Colon (tissue), 2 donors: ENCODE measurements at regions not wholly inside any gene's neighbourhood (a gene's known extent, or its start where the extent isn't known, plus 50 kb on each side); places are given as distances from the start of the nearest gene placed in this dataset.

Experiments used
- FAIRE-seq: peaks from 2 replicates; lab custom pipeline; 2012; peaks lifted over from hg19 to GRCh38; lab: Jason Lieb, UNC
- donor health status: control.
- donor health status: control.

DNA sequence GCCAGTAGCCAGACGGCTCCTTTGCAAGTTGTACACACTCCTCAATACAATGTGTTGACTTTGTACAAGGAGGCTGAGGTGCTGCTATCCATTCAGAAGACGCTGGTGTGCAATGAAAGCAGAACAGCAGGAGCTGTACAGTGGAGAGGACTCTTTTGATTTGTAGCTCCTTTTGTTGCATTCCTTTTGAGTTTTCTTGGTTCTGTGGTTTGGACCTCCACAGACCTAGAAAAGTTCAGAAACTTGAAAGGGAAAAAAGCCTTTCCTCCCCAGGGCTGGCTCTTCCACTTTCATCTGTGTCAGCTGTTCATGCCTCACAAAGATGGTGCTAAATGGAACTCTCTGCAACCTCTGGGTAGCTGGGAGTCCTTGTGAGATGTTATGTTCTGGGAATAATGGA, 117.4 kb downstream of the MAT2B start:
- FAIRE-seq, result no peak

DNA sequence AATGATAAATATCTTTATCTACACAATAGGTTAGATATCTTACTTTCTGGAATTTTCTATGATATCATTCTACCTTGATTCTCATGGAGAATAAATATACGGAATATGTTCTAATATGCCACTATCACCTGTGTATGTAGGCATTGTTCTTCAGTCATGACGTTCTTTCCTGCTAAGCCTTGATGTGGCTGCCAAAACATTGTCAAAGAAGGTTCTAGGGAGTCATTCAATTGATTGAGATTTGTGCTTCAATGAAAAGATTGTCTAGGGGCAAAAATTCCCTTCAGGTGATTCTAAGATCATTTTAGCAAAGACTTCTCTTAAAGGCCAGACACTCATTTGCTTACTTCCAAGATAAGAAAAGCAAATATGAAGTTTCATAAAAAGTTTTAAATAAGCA, 118.1 kb downstream of the MAT2B start:
- no peak for FAIRE-seq

- FAIRE-seq, result no peak
These were observed 118.6 kb downstream of the MAT2B start for GRCh38 chr5:163623986-163624385.

DNA sequence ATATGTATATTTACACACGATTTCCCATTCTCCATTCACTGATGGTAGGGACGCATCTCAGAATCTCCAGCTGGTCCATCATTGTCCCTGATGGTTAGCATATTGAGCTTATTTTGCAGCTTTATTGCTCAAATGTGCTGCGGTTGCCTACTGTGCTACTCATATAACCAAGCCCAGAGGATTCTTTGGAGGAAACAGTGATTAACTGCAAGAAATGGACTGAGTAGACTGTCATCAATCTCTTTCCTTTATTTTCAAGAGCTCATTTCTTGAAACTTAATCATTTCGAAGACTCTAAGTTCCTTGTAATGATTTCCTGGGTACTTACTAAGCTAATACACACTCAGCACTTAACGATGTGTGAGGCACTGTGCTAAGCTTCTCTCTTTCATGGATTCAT, 119.0 kb downstream of the MAT2B start:
- no peak for FAIRE-seq

DNA sequence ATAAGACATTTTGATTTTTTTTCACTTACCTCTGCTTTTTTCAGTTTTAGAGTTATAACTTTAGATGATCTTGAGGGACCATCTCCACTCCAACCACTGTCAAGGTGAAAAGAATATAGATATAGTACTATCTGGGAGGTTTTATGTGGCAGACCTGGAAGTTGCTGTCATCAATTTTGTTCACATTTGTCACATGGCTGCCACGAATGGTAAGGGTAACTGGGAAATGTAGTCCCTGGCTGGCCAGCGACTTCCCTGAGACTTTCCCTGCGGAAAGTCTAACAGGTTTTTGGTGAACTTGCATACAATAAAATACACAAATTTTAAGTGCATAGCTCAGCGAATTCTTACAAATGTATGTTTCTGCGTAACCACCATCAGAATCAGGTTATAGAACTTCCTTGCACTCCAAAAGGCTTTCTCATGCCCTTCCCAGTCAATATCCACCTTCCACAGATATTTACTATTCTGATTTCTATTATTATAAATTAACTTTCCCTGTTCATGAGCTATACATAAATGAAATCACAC, 121.5 kb downstream of the MAT2B start:
- FAIRE-seq, result no peak

DNA sequence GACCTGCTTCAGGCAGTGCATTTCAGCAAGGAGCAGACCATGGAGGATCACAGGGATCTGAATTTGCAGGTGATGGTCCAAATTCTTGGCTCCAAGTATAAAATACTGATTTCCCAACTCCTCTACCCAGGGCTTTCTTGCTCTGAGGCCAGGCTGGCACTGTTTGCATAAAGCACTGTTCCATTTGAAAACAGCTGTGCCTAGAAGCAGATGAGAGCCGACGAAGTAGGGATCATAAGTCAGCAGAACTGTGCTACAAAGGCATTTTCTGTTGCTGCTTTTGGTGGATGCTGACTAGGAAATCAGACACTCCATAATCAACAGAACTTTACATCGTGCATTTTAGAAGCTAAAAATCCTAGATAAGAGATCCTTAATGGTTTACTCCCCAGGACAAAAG, 126.4 kb downstream of the MAT2B start:
- FAIRE-seq, result no peak

DNA sequence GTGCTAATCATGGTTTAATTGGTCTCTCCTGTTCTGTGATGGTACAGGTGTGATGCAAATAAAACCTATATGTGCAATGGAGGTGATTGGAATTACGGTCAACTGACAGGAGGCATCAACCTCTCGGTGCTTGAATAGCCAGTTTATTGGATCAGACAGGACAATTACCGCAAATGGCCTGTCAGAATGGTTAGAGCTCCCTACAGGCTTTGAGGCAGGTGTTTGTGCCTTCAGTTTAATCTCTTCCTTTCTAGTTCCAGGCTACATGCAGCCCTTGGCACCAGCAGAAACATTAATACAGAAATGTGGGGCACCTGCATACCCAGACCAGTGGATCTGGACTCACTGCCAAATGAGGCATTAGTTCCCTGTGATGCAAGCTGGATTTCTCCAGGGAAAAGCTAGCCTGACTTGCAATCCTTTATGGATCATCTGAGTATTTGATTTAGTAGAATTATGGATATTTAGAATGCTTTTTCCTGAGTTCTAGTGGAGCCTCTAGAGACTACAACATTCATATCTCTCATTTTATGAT, 128.6 kb downstream of the MAT2B start:
- FAIRE-seq, result no peak

- no peak for FAIRE-seq
These were observed 130.2 kb downstream of the MAT2B start for GRCh38 chr5:163635631-163636030.

DNA sequence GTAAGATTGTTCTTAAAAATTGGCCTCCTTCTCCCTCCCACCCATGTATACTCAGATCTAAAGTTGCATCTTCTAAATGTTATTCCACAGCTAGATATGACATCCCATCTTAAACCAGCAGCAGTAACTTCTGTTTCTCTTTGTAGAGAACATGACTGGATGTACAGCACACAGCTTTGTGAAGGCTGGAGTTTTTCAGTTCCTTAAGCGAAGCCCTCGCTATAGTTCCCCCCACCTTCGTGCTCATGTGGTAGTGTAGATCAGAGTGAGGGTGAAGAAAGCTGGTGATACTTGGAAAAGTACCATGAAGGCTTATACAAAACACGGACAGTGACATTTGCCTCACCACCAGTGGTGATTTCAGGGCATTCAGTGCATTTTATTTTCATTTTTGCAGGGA, 137.5 kb downstream of the MAT2B start:
- no peak for FAIRE-seq

GRCh38 chr5:163645421-163646416, 140.3 kb downstream of the MAT2B start:
- no peak for FAIRE-seq

DNA sequence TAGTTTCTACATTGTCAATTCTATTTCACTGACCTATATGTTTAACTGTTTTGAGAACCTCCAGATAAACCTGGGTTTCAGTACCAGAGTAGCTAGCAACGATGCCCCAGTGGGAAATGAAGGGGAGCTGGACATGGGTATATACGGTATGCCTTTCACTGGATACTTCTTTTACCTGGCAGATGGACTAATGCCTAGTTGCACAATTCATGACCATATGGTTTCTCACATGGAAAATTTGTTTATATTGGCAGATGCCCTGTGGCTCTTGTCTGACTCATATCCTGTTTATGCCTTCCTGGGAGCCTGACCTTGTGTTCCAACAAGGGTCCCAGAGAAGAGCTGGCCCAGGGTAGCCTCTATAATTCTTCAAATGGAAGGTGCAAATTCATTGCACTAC, 144.1 kb downstream of the MAT2B start:
- no peak for FAIRE-seq

DNA sequence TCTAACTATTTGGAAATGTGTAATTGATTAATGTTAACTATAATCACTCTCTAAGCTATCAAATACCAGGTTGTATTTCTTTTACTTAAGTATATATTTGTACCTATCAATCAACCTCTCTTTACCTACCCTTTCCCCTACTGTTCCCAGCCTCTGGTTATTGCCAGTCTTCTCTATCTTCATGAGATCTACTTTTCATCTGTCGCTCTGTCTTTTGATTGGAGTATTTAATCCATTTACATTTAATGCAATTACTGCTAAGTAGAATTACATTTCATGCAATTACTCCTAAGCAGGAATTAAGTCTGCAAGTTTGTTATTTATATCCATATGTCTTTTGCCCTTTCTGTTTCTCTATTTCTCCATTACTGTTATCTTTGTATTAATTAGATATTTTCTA, 148.1 kb downstream of the MAT2B start:
- FAIRE-seq, result no peak

- FAIRE-seq, result no peak
These were observed 153.5 kb downstream of the MAT2B start for GRCh38 chr5:163658702-163659567.

GRCh38 chr5:163659568-163659902, 154.1 kb downstream of the MAT2B start:
- FAIRE-seq, result no peak

DNA sequence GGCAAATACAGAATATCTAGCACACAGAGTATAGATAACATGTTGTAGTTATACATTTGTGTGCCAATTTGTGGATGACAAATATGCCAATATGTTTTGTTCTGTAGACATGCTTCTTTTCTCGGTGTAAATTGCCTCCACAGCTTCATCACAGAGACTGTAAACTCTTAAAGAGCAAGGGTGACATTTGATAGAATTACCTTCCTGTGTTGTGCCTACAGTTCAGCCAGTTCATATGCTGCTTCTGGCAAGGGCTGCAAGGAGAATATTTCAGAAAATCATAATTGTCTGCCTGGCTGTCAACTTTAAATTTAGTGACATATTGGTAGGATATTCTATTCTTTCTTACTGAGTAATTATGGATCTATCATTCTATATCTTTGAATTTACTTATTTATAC, 155.1 kb downstream of the MAT2B start:
- no peak for FAIRE-seq

DNA sequence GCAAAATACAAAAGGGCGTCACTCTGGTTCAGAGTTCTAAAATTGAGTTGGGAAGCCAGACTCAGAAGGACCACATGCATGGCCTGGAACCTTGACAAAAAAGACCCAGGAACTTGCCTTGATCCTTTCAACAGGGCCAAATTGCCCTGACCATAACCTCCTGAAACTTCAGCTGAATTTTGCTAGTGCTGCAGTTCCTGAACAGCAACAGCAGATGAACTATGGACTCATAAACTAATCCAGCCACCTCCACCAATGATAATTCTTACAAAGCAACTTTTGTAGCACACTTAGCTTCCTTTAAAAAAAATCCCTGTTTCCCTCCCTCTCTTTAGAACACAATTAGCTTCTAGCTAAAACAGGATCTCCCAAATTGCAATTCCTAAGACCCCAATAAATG, 155.9 kb downstream of the MAT2B start:
- no peak for FAIRE-seq

DNA sequence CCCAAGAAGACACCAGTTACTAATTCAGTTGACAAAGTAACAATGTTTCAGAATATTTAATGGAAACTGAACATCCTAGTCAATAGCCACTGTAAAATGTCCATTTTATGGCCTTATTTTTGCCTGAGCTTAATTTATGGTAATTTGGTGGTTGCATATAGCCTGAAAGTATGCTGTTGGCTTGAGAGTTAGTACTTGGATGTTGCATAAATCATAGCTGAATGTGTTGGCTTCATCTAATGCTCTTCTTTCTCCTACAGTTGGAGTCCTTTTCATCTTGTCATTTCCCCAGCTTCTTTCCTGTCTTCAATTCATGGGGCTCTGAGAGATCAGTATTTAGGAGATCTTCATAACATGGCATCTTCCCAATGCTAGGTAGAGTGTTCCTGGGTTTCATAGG, 164.6 kb downstream of the MAT2B start:
- FAIRE-seq, result no peak

DNA sequence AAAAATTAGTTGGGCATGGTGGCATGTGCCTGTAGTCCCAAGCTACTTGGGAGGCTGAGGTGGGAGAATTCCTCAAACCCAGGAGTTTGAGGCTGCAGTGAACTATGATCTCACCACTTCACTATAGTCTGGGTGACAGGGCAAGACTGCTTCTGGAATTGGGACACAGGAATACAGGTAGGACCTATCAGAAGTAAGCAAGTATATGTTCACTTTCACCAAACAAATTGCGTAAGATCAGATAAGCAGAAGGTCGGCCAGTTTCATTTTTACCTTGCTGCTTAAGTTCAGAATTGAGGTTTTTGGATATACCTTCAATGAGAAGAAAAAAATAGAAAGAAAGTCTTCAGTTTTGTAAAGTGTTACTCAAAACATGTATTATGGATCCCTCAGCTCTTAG, 171.7 kb downstream of the MAT2B start:
- no peak for FAIRE-seq

GRCh38 chr5:163682234-163682633, 176.8 kb downstream of the MAT2B start:
- no peak for FAIRE-seq

GRCh38 chr5:163687414-163687813, 182.0 kb downstream of the MAT2B start:
- no peak for FAIRE-seq

DNA sequence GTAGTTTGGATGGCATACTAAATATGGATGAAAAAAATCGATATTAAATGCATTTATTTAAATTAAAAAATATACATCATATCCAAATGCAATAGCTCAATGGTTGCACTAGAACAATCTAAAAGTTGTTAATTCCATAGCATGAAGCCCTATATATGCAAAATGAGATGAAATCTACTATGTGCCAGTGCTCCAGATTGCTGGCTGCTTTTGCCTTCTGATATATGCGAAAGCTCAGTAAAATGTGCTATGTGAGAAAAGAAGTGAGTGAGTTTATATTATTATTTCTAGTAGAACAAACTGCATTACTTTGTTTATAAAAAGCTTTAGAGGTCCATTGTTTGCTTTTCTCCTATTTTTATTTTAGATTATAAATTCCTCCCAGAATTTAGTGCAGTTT, 186.7 kb downstream of the MAT2B start:
- FAIRE-seq, result no peak

- FAIRE-seq, result no peak
These were observed 190.6 kb downstream of the MAT2B start for GRCh38 chr5:163695830-163696578.
